IMR-90 (cell line): ENCODE measurements at regions not wholly inside any gene's neighbourhood (a gene's known extent, or its start where the extent isn't known, plus 50 kb on each side); places are given as distances from the start of the nearest gene placed in this dataset.

Source experiments
- ATAC-seq: fragments of 200-7000 bp; cut with Tn5 transposase; 2 replicates; pipeline ENCODE4 v1.9.1; 2020; ENCODE audit warnings: low read depth, mild to moderate bottlenecking, moderate library complexity
- BruUV-seq: library from RNA; stranded (reverse); fragments of 400-500 nt; replicated peaks from 2 replicates; lab custom pipeline; 2021; lab: Mats Ljungman, UMichigan
- CTCF ChIA-PET: fragments of 300-600 bp; formaldehyde crosslinking; extraction: SDS; loops from one replicate; lab custom pipeline; 2021; ENCODE audit warnings: antibody characterized with exemption; lab: Yijun Ruan, JAX
- POLR2A ChIA-PET: fragments of 300-600 bp; sonication (Branson Sonifier 250); formaldehyde crosslinking; loops from one replicate; lab custom pipeline; 2022; ENCODE audit warnings: antibody characterized with exemption; ENCODE audit not compliant: unreplicated experiment; lab: Charles Lee
- DNase-seq: peaks from one replicate; pipeline ENCODE4 v3.0.0; 2013
- H2AFZ ChIP-seq: replicated peaks from 2 replicates; pipeline ENCODE3; 2013; ENCODE audit warnings: low read length, mild to moderate bottlenecking; ENCODE audit not compliant: poor library complexity
- H2AK5ac ChIP-seq: 2 replicates; pipeline ENCODE4 v1.6.1; 2013; ENCODE audit warnings: low read depth, low read length, inconsistent platforms
- H2AK9ac ChIP-seq: replicated peaks from 2 replicates; pipeline ENCODE3; 2013; ENCODE audit warnings: mild to moderate bottlenecking, low read depth, low read length, moderate library complexity; ENCODE audit not compliant: poor library complexity
- H2BK120ac ChIP-seq: 2 replicates; pipeline ENCODE4 v1.6.1; 2013; ENCODE audit warnings: low read depth, low read length, inconsistent platforms
- H2BK15ac ChIP-seq: 3 replicates; pipeline ENCODE4 v1.6.1; 2013; ENCODE audit warnings: low read depth, low read length, inconsistent platforms
- H2BK20ac ChIP-seq: 2 replicates; pipeline ENCODE4 v1.6.1; 2013; ENCODE audit warnings: low read depth, mild to moderate bottlenecking, inconsistent platforms, low read length, moderate library complexity
- H2BK5ac ChIP-seq: 2 replicates; pipeline ENCODE4 v1.6.1; 2013; ENCODE audit warnings: mild to moderate bottlenecking, low read depth, low read length, inconsistent platforms; ENCODE audit not compliant: poor library complexity, severe bottlenecking
- H3K14ac ChIP-seq: replicated peaks from 2 replicates; pipeline ENCODE4 v1.6.1; 2013; ENCODE audit warnings: low read depth, low read length, inconsistent platforms
- H3K18ac ChIP-seq: 2 replicates; pipeline ENCODE4 v1.6.1; 2013; ENCODE audit warnings: low read depth, low read length, control low read depth
- H3K23ac ChIP-seq: 2 replicates; pipeline ENCODE4 v1.6.1; 2013; ENCODE audit warnings: low read depth, low read length, inconsistent platforms
- H3K27ac ChIP-seq: 2 replicates; pipeline ENCODE4 v1.5.1; 2013; ENCODE audit warnings: mild to moderate bottlenecking, control low read depth, low read length; ENCODE audit not compliant: insufficient read depth
- H3K27me3 ChIP-seq: 2 replicates; pipeline ENCODE4 v1.6.1; 2013; ENCODE audit warnings: low read length; ENCODE audit not compliant: control insufficient read depth, insufficient read depth
- H3K36me3 ChIP-seq: 2 replicates; pipeline ENCODE4 v1.6.1; 2013; ENCODE audit warnings: low read length, mixed read lengths; ENCODE audit not compliant: control insufficient read depth, insufficient read depth
- H3K4ac ChIP-seq: 2 replicates; pipeline ENCODE4 v1.6.1; 2013; ENCODE audit warnings: low read depth, low read length, inconsistent platforms
- H3K4me1 ChIP-seq: 2 replicates; pipeline ENCODE4 v1.6.1; 2013; ENCODE audit warnings: low read length, mixed read lengths; ENCODE audit not compliant: control insufficient read depth, insufficient read depth
- H3K4me2 ChIP-seq: 2 replicates; pipeline ENCODE4 v1.6.1; 2013; ENCODE audit warnings: low read depth, mild to moderate bottlenecking, control low read depth, low read length, moderate library complexity
- H3K4me3 ChIP-seq: 2 replicates; pipeline ENCODE4 v1.5.1; 2013; ENCODE audit warnings: low read depth, mild to moderate bottlenecking, control low read depth, low read length, moderate library complexity; ENCODE audit not compliant: insufficient read depth
- H3K56ac ChIP-seq: 2 replicates; pipeline ENCODE4 v1.6.1; 2013; ENCODE audit warnings: low read length, inconsistent platforms; ENCODE audit not compliant: insufficient read depth; ENCODE audit errors: extremely low read depth
- H3K79me1 ChIP-seq, 2 experiments: 2 replicates each; pipeline ENCODE4 v1.6.1; 2013; ENCODE audit warnings: low read length in 2 of 2, inconsistent platforms in 1 of 2, low read depth in 1 of 2
- H3K9ac ChIP-seq: 2 replicates; pipeline ENCODE4 v1.6.1; 2013; ENCODE audit warnings: low read depth, low read length, control low read depth
- H3K9me1 ChIP-seq: 2 replicates; pipeline ENCODE4 v1.6.1; 2013; ENCODE audit warnings: low read length, inconsistent platforms; ENCODE audit not compliant: insufficient read depth
- H3K9me3 ChIP-seq: 2 replicates; pipeline ENCODE4 v1.6.1; 2013; ENCODE audit warnings: low read length; ENCODE audit not compliant: control insufficient read depth, insufficient read depth
- H4K20me1 ChIP-seq: 2 replicates; pipeline ENCODE4 v1.6.1; 2013; ENCODE audit warnings: low read length, inconsistent platforms; ENCODE audit not compliant: insufficient read depth
- H4K5ac ChIP-seq: 2 replicates; pipeline ENCODE4 v1.6.1; 2013; ENCODE audit warnings: mild to moderate bottlenecking, low read depth, low read length, control low read depth
- H4K8ac ChIP-seq, 2 experiments: 2 replicates each; pipeline ENCODE4 v1.6.1; 2013; ENCODE audit warnings: low read depth in 2 of 2, low read length in 2 of 2, control low read depth in 1 of 2, inconsistent platforms in 1 of 2
- H4K91ac ChIP-seq: 2 replicates; pipeline ENCODE4 v1.6.1; 2013; ENCODE audit warnings: low read depth, low read length, inconsistent platforms; ENCODE audit not compliant: insufficient read depth
- BHLHE40 ChIP-seq: fragments of 150-350 bp; IDR thresholded peaks from 2 replicates; pipeline ENCODE4 v1.6.1; 2016; ENCODE audit warnings: mild to moderate bottlenecking, low read depth, low read length
- CEBPB ChIP-seq: IDR thresholded peaks from 2 replicates; pipeline ENCODE4 v1.6.1; 2012; ENCODE audit warnings: low read depth, low read length, improper control_type of control experiment
- CHD1 ChIP-seq: IDR thresholded peaks from 2 replicates; pipeline ENCODE4 v1.6.1; 2012; ENCODE audit warnings: low read depth, low read length, improper control_type of control experiment
- CTCF ChIP-seq: conservative IDR thresholded peaks from 2 replicates; pipeline ENCODE4 v1.5.1; 2012; ENCODE audit warnings: mild to moderate bottlenecking, low read depth, low read length, improper control_type of control experiment
- ELK1 ChIP-seq: fragments of 150-350 bp; IDR thresholded peaks from 2 replicates; pipeline ENCODE4 v1.6.1; 2016; ENCODE audit warnings: low read depth, mild to moderate bottlenecking, low read length, moderate library complexity, borderline replicate concordance
- FOS ChIP-seq: fragments of 150-350 bp; IDR thresholded peaks from 2 replicates; pipeline ENCODE4 v1.6.1; 2016; ENCODE audit warnings: low read depth, low read length
- MAFK ChIP-seq: IDR thresholded peaks from 2 replicates; pipeline ENCODE4 v1.6.1; 2012; ENCODE audit warnings: low read depth, low read length, improper control_type of control experiment
- MAZ ChIP-seq: IDR thresholded peaks from 2 replicates; pipeline ENCODE4 v1.6.1; 2012; ENCODE audit warnings: low read depth, mild to moderate bottlenecking, low read length, improper control_type of control experiment, moderate library complexity, borderline replicate concordance
- MXI1 ChIP-seq: IDR thresholded peaks from 2 replicates; pipeline ENCODE4 v1.6.1; 2012; ENCODE audit warnings: low read depth, mild to moderate bottlenecking, low read length, moderate library complexity, borderline replicate concordance
- NFE2L2 ChIP-seq: fragments of 150-350 bp; IDR thresholded peaks from 2 replicates; pipeline ENCODE4 v1.6.1; 2016; ENCODE audit warnings: low read depth, mild to moderate bottlenecking, low read length
- POLR2A ChIP-seq: IDR thresholded peaks from 2 replicates; pipeline ENCODE4 v1.6.1; 2012; ENCODE audit warnings: mild to moderate bottlenecking, low read depth, low read length
- RAD21 ChIP-seq: IDR thresholded peaks from 2 replicates; pipeline ENCODE4 v1.6.1; 2012; ENCODE audit warnings: low read length, improper control_type of control experiment
- RCOR1 ChIP-seq: IDR thresholded peaks from 2 replicates; pipeline ENCODE4 v1.6.1; 2012; ENCODE audit warnings: mild to moderate bottlenecking, low read length, improper control_type of control experiment; ENCODE audit not compliant: insufficient replicate concordance
- RFX5 ChIP-seq: IDR thresholded peaks from 2 replicates; pipeline ENCODE4 v1.8.0; 2012; ENCODE audit warnings: low read depth, mild to moderate bottlenecking, low read length, moderate library complexity
- SMC3 ChIP-seq: fragments of 150-350 bp; IDR thresholded peaks from 2 replicates; pipeline ENCODE4 v1.6.1; 2016; ENCODE audit warnings: low read depth, mild to moderate bottlenecking, antibody characterized with exemption, low read length, moderate library complexity
- USF2 ChIP-seq: fragments of 150-350 bp; IDR thresholded peaks from 2 replicates; pipeline ENCODE4 v1.6.1; 2017; ENCODE audit warnings: mild to moderate bottlenecking, antibody characterized with exemption, low read length, low read depth
- WGBS, 2 experiments: methylation state at CpG; one replicate each; pipeline versions ENCODE4 v1.1.5 to v1.1.7; 2013; ENCODE audit warnings: missing lambda C conversion rate in 2 of 2; ENCODE audit not compliant: insufficient read length in 1 of 2; ENCODE audit errors: extremely low coverage in 2 of 2; 5-methylcytosine and 5-hydroxymethylcytosine counted together
- dilution Hi-C: fragments of 300-500 bp; cut with HindIII; formaldehyde crosslinking; loops from one replicate; pipeline ENCODE4 v1.14.3; 2018; ENCODE audit warnings: low sequenced_read_pairs; ENCODE audit not compliant: unreplicated experiment
- in situ Hi-C: fragments of 300-500 bp; cut with MboI; formaldehyde crosslinking; loops from 3 replicates; pipeline ENCODE4 v1.14.3; 2019; ENCODE audit warnings: low sequenced_read_pairs, inconsistent platforms, mixed read lengths
- intact Hi-C: fragments of 100-400 bp; cut with micrococcal nuclease; formaldehyde crosslinking; loops from 2 replicates; pipeline ENCODE4 v1.10.0; 2022

- in situ Hi-C loops: no loop called here
- WGBS, 2 experiments: 79% methylated on average over 6 of the region's 16 CpGs; no CpG with 5 or more reads in 1 of the 2 experiments
Observed at GRCh38 chr4:3649491-3649890, 116.7 kb upstream of the ADRA2C start.

More at GRCh38 chr4:3649491-3649890, 116.7 kb upstream of the ADRA2C start:
- no peak for TF ChIP-seq POLR2A
- TF ChIP-seq CEBPB: no peak
- no peak for TF ChIP-seq SMC3
- TF ChIP-seq MAZ: no peak
- TF ChIP-seq CHD1: no peak
- TF ChIP-seq MXI1: no peak
- TF ChIP-seq CTCF: no peak
- TF ChIP-seq RFX5: no peak
- TF ChIP-seq RAD21: no peak
- TF ChIP-seq RCOR1: no peak
- no peak for TF ChIP-seq FOS
- TF ChIP-seq USF2: no peak
- TF ChIP-seq BHLHE40: no peak
- TF ChIP-seq MAFK: no peak
- TF ChIP-seq ELK1: no peak
- TF ChIP-seq NFE2L2: no peak
- Histone ChIP-seq H3K18ac (no peak overlapping the region), H3K4me2 (no peak overlapping the region), H2BK15ac (no peak overlapping the region), H3K9me3 (peaks cover 4% of the 10 kb centered on the region; the same call in 1 of the 2 replicates), H3K27me3 (peaks cover 49% of the 10 kb centered on the region), H3K9ac (no peak overlapping the region), H3K36me3 (no peaks in the 10 kb centered on the region), H2AK5ac (no peak overlapping the region), H3K79me1 (no peaks in the 10 kb centered on the region), H3K23ac (no peak overlapping the region), H3K4me1 (no peaks in the 10 kb centered on the region), H3K4me3 (no peak overlapping the region), H2AFZ (no peak overlapping the region), H2BK20ac (no peak overlapping the region), H2AK9ac (no peak overlapping the region), H2BK5ac (no peak overlapping the region), H3K9me1 (no peaks in the 10 kb centered on the region), H3K27ac (no peak overlapping the region), H4K20me1 (no peaks in the 10 kb centered on the region), H3K56ac (no peak overlapping the region), H3K4ac (no peak overlapping the region), H4K5ac (no peak overlapping the region), H4K91ac (no peak overlapping the region), H3K14ac (no peak overlapping the region), H4K8ac (no peak overlapping the region), H2BK120ac (no peak overlapping the region)
- ChIA-PET POLR2A (no interaction called here), CTCF (no interaction called here)
- intact Hi-C loops: no loop called here
- BruUV-seq: no TSS peak
- DNase-seq: no peak
- no peak for ATAC-seq
- dilution Hi-C loops: no loop called here
